ENCODE measurements at regions not wholly inside any gene's neighbourhood (a gene's known extent, or its start where the extent isn't known, plus 50 kb on each side); places are given as distances from the start of the nearest gene placed in this dataset.

DNA sequence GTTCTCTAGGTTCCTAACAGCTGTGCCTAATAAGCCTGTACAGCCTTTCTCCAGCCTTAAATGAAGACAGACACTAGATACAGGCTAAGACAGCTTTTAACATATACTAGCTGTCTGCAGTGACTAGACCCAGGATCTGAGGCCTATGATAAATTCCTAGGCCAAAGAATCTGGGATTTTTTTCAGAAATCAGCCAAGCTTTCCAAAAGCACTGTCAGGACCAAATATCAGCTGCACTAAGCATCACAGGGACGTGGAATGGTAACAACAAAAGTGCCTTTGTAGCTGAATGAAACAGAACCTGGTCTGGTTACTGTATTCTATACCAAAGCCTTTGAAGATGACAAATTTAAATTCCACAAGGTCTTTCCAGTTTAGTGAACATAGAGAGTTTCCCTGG is 77.9 kb upstream of the DOCK9 start:
- DNase-seq: no peak

DNA sequence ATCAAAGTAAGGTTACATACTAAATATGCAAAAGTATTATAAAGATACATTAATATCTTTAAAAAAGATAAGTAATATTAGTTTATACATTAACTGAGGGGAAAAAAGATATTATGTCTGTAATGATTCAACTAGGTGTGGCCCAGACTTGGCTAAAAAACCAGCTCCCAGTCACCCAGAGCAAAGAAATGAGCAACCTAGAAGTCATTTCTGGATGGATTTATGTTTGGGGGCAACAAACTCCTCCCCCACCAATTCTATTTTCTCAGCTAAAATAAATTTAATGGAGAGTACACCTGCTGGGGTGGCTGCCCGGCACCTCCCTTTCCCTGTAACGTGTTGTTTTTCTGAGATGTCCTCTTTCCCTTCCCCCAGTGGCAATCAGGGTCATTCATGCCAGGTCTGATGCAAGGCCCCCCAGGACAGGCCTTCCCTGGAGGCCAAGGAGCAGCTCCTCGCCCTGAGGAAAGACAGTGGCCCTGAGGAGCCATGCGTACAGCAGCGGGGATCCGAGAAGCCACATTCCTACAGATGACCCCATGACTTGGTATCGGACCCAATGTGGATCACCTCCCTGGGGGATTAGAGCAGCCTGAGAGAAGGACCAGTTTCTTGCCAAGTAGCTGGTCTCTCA is 78.6 kb upstream of the DOCK9 start:
- no peak for DNase-seq

DNA sequence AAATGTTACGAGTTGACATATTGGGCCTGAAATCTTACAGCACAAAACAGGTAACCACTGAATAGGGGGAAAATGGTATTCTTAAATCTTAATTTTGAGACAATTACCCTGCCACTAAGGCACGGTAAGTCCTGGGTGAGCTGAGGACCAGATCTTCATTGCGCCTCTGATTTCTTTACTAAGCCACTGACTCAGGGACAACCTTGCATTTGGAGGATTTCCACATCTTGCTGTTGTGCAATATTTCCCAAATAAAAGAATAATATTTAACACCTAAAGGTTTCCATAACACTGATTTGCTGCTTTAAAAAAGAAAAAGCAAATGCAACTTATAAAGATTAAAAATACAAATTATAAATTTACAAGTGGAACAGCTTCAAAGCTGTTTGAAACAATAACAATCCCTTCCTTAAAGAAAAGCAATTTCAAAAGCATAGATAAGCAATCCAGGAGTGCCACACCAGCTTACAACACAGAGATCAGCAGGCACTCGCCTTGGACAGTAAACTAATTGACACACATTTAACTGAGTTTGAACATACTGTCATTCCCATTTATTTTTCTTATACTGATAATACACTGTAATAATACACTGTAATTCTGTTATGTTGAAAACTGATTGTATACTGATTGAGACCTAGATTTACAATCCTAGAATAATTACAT is 79.6 kb upstream of the DOCK9 start:
- DNase-seq: no peak

DNA sequence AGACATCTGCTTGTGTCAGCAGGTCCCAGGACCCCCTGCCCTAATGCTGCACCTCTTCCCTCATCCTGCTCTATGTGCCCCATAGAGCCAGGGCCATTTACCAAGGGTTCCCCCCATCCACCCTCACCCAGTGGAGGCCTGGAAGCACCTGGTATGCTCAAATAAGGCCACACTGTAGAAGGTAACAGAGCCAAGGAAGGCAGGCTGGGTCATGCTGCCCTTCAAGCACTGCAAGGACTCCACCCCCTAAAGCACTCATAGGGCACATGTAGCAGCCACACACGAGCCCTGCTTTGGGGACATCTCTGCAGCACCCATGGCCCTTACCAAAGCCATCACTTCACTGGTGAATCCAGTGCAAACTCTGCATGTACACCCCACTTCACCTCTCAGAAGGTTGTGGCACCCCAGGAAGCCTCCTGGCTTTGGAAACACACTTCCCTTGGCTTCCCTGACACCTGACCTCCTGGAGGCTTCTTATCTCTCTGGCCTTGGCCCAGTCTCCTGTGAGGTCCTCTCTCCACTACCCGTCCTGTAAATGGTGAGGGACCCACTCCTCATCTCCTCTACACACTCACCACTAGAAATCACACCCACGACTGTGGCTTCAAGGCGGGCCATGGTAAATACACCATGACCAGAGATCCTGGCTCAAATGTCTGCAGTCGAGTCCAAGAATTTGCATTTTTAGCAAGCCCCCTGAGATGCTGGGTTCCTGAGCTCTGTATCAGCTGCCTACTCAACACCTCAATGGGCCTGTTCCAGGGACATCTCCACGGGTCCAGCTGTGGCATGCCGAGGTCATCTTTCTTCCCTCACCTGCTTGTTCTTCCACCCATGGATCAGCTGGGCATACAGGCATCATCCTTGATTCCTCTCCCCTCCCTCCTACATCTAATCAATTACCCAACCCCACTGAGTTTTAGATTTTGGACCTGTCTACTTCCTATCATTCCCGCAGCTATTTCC is 80.9 kb upstream of the DOCK9 start:
- DNase-seq: no peak

DNA sequence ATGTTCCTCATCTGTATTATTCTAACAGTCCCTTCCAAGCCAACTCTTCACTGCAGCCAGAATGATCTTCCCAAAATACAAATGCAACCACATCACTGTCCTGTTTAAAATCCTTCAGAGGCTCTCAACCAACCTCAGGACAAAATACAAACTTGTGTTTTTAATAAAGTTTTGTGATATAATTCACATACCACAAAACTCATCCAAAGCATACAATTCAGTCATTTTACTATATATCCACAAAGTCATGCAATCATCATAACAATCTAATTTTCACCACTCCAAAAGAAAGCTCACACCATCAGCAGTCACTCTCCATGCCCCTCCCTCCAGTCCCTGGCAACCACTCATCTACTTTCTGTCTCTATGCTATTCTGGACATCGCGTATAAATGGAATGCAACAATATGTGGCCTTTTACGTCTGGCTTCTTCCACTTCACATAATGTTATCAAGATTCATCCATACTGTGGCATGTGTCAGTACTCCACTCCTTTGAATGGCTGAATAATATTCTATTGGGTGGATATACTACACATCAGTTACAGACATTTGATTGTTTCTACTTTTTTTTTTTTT is 81.7 kb upstream of the DOCK9 start:
- DNase-seq: no peak

DNA sequence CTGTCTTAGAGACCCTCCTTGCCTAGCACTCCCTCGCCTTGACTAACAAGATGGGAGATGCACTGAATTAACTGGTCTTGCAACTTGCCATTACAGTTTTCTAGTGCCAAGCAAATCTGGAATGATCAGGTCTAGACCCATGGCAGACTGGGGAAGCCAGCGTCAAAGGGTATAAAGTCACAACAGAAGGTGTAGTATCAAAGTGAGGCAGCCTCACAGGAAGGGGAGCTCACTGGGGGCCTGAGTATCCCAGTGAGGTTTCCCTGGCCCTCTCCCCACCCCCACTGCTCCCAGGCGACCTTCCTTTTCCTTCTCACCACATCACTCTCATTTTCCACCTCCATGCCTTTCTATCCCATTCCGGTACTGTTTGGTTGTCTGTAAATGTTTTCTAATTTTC is 83.5 kb upstream of the DOCK9 start:
- DNase-seq: no peak

DNA sequence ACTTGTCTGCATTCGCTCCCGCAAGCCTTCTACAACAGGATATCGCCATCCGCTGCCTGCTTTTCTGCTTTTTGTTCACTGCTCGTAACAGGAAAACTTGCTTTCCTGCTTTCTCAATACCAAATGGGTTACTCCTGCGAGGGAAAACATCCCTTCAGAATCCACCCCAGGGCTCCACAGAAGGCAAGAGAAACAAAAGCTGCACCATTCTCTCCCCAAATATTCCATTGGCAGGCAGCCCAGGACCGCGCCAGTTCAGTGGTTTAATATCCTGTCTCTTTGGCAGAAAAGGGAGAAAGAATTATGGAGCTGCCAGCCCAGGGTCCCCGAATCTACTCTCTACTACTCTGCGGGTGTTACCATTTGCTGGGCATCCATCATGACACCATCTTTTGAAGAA is 84.7 kb upstream of the DOCK9 start:
- no peak for DNase-seq

DNA sequence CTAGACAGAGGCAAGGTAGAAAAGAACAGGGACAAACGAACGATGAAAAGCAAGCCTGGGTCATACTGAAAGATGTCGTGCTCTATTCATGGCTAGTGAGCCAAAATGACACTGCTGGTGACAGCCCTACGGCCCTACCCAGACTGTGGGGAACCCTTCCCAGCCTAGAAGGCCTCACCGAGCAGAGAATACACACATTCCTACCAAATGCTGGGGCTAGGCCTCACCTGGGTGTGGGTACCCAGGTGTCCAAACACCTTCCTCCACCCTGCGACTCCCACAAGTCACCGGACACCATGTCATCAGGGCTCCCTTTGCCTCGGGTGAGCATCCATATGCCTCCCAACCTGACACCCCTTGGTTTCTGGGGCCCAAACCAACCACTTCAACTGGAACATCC is 85.3 kb upstream of the DOCK9 start:
- DNase-seq: no peak

DNA sequence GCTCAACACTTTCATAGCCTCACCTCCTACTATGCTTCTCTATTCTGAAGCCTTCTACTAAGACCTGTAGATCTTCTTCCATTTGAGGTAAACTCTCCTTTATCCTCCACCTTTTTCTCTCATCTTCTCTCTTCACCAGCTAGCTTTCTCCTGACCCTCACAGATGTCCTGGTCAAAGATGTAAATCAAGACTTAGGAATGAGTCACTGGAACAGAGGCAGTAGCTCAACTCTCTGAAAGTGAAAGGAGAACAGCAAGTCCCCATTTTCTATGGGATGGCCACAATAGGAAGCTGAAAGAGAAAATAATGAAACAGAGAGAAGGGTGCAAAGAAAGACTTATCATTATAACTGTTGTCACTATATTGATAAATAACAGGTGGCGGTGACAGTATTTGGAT is 86.1 kb upstream of the DOCK9 start:
- DNase-seq: no peak

DNA sequence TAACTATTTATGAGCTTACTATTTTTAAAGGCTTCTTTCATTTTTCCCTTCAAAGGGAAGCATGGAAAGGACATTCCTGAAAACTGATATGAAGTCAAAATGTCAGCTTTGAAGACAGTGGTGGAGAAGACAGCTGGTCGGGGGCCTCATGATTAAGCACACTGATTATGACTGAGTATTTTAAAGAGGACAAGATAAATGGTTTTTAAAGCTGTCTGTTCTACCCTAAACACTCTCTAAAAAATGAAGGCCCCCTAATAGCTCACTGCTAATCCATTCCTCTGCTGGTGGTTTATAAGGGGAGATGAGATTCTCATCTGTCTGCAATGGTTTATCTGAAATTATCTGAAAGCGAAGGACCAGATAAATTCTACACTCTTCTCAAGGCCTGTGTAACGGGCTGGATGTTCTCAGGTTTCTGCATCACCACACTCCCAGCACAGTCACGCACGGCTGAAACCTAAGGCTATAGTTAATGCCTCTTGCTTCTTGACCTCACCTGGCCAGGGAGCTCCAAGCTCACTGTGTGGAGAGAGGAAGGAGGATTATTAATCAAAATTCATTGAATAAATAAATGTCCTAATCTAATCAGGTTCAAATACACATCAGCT is 86.9 kb upstream of the DOCK9 start:
- DNase-seq: no peak

DNA sequence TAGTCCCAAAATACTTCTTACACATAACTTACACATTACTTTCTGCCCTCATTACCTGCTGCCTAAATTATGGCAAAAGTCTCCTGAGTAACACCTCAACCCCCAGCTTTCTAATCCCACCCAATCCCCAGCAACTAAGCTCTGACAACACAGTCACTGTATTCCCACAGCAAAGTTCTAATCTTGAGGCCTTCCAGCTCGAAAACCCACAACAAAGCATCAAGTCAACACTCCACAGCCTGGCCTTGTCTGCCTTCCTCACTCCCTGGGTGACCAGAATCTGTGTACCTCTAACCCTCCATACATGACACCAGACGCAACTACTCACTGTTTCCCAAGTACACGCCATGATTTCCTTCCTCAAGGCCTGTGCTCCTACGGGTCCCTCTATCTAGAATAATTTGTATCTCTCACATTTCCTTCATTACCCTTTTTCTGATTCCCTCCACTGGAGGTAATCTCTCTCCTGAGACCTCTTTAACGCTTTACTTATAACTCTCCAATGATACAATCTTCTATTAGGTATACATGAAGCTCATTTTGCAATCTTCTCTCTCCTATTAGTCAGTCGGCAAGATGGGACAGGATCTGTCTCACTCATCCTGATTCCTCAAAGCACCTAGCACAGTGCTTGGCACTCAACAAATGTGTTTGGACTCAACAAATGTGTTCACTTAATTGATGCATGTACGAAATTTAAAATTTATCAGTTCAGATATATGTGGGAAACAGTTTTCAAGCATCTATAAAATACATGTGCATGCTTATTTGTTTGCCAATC is 87.6 kb upstream of the DOCK9 start:
- no peak for DNase-seq

DNA sequence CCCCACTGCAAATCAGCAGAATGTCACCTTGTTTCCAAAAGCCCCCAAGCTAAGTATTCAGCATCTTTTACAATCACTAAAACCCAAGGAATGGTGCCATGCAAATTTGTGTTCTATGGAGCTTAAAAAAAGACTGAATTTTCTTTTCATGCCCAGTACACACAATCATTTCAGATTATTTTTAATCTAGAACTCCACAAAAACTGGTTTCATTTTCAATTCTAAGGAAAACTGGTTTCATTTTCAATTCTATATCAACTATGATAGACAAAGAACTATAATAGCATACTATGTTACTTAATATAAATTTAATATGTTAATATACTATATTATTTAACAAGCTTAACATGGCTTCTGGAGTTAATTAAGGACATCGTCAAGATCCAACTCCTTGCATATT is 88.4 kb upstream of the DOCK9 start:
- DNase-seq: no peak

DNA sequence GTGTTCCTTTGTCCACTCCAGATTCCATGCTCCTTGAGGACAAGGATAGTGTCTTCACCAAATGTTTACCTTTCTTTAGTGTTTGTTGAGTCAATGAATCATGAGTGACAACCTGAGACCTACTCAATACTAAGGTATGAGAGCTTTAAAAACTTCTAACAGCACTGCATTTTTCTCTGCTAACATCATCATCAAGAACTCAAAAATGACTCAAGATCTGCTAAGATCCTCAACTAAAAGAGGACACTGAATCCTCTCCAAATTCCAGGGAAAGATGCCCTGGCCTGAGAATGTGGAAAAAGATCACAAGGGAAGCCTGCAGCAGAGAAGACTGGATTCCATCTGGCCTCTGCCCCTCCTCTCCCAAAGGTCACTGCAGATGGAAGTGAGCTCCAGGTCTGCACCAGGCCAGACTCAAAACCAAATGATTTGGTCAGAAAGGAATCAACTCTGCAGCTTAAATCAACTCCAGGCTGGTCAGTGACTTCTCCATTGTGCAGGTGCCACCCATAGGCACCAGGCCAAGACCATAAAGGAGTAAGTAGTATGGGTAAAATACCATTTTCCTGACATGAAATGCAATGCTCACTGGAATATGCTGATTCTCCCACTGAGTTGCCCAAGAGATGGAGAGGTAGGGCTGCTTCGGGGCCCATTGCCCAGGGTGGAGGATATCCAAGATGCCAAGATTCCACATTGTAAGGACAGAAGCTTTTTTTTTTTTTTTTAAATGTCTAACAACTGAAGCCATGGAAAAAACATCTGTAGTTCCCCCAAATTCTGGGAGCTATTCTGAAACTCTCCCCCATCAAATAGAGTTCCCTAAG is 89.5 kb upstream of the DOCK9 start:
- DNase-seq: no peak

DNA sequence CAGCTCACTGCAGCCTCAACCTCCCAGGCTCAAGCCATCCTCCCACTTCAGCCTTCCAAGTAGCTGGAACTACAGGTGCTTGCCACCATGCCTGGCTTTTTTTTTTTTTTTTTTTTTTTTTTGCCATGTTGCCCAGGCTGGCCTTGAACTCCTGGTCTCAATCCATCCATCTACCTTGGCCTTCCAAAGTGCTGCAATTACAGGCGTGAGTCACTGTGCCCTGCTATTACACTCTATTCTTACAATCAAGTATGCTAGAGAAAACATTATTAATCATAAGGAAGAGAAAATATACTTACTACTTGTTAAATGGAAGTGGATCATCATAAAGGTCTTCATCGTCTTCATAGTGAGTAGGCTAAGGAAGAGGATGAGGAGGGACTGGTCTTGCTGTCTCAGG is 93.3 kb upstream of the DOCK9 start:
- DNase-seq: no peak

DNA sequence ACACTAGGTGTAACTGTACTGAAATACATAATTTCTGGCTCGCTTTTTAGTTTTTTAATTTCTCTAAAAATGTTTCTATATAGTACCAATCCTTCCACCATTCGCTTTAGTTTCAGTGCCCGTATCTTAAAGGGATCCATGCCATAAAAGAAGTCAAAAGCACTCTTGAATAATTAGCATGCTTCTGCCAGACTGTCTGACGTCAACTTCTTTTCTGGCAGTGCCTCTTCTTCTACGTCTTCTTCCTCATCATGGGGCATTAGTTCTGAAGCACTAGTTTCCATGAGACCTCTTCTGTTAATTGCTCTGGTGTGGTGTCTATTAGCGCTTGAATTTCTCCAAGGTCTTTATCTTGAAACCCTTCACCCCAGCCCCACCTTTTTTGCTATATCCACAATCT is 93.8 kb upstream of the DOCK9 start:
- DNase-seq: no peak

DNA sequence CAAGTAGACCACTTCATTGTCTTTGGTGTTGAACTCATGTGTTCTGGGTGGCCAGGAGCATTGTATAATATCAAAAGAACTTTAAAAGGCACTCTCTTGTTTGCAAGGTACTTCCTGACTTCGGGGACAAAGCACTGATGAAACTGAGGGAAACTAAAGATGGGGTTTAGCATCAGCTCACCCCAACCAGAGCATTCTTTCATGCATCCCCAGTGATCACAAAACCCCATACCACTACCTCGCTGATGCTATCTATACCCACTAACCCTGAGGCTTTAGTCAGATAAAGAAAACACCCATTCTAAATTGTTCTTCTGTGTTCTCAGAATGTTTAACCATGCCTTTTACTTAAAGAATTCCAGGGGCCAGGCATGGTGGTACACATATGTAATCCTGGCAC is 94.5 kb upstream of the DOCK9 start:
- DNase-seq: no peak

DNA sequence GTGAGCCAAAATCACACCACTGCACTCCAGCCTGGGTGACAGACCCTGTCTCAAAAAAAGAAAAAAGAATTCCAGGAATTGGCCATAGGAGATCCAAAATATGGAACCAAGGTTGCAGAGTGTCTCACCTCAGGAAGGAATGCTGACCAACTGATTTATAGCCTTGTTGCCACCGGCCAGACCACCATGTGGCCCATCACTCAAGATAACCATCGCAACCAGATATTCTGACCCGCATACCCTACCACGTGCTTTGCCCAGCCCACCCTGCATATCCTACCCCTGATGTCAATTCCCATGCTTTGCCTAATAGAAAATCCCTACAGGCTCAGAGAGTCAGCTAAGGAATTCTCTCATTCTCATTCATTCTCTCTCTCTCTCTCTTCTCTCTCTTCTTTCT is 95.1 kb upstream of the DOCK9 start:
- DNase-seq: no peak

DNA sequence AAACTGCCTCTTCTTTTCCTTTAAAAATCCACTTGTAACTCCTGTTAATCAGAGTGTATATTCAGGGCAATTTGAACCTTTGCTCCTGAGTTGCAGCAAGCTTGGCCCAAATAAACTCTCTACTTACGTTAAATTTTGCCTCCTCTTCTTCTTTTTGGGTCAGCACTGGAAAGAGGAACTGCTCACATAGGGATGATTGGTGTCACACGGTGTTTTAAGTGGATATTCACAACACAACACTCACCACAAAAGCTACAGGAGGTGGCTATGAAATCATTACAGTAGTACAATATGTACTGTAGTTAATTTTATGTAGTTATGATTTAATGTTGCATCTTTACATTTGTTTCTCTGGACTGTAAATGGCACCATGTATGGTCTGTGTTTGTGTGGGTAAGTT is 96.8 kb upstream of the DOCK9 start:
- no peak for DNase-seq

DNA sequence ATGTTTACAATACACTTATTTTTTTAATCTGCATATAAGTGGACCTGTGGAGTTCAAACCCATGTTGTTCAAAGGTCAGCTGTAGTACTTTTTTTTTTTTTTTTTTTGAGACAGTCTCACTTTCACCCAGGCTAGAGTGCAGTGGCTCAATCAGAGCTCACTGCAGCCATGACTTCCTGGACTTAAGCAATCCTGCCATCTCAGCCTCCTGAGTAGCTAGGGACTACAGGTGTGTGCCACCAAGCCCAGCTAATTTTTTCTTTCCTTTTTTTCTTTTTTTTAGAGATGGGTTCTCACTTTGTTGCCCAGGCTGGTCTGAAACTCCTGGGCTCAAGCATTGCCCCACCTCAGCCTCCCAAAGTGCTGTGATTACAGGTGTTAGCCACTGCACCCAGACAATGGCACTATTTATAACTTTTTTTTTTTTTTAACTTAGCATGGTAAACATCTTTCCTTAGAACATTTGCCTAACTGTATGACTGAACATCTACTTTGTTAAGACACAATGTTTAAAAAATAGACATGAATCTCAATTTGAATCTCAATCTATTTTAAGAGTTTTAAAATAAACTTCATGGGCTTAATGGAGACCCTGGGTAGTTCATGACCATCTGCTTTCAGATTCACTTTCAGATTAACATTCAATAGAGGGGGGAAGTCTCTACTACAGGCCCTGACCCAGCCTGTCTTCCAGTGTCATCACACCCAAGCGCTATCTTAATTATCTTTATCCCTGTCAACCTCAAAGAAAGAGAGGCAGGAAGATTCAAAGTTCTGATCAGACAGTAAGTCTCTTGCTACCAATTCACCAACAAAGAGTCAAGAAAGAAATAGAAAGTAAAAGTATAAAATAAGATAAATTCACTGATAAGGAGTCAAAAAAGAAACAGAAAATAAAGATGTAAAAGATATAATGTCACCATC is 97.7 kb upstream of the DOCK9 start:
- no peak for DNase-seq

Data from CD4-positive, alpha-beta T cell treated with Interferon gamma for 1 hour (primary cell).